ENCODE measurements at regions not wholly inside any gene's neighbourhood (a gene's known extent, or its start where the extent isn't known, plus 50 kb on each side); places are given as distances from the start of the nearest gene placed in this dataset.
"Not testable (repeated sequence)": the region's sequence is repeated elsewhere in the genome, so short reads cannot be mapped to it uniquely, and the experiment has no call there.

DNA sequence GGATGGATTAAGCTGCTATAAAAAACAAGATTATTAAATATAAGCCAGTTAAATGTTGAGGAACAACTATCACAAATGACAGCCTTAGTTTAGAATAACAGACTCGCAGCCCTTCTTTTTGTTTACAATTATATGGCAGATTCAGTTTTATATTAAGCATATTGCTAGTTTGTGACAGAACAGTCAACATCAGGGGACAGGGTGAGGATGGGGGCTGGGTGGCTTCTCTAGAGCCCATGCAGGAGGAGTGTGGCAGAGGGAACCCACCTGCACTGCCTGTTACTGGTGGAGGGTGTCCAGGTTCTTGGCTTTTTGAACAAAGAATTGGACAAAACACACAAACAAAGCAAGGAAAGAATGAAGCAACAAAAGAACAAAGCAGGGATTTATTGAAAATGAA is 799.7 kb downstream of the PRIM2 start:
- DNase-seq, result not testable (repeated sequence)

DNA sequence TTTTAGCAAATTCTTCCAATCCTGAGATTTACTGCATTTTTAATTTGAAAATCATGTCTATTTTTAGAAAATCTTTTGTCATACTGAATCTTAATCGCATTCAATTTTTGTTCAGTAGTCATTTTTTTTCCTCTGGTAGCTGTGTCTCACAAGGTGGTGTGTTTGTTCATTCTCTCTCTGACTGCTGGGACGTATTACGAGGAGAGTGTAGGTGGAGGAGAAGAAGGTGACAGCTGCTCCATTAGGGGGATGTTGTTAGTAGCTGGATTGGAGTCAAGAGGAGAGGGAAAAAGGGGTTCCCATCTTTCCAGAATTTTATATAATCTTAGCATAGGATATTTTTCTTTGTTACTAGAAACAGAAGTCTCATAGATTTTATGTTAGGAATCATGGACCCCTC is 804.2 kb downstream of the PRIM2 start:
- DNase-seq, result not testable (repeated sequence)

DNA sequence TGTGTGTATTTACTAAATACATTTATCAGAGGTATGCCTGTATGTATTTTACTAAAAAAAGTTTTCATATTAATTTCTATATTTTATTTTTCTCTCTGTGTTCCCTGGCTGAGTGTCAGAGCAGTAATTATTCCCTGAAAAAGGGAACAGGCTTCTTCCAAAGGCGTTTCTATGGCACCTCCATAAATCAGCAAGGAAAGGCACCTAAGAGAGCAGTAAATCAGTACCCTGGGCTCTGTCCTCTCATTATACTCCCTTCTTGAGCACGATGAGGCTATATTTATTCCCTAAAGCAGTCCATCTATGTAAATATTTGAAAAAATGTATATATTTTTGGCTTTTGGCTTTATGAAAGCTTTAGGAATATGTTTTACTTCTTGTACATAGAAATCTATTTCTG is 806.3 kb downstream of the PRIM2 start:
- not testable (repeated sequence) for DNase-seq

DNA sequence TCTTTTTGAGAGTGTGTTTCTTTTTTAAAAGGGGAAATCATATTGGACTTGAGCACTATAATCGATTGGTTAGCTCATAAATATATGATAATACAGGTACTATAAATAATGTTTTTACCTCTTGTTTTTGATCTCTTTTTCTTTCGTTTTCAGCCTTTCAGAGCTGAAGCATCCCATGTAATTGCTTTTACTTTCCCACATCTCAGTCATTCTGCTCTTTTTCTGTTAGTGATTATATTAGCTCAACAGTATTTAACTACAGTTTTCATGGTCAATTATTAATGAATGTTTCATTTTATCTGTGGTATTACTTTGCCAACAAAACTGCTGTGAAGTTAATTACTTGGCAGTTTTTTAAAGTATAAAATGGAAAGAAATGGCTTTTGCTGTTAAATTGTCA is 811.1 kb downstream of the PRIM2 start:
- DNase-seq, result not testable (repeated sequence)

DNA sequence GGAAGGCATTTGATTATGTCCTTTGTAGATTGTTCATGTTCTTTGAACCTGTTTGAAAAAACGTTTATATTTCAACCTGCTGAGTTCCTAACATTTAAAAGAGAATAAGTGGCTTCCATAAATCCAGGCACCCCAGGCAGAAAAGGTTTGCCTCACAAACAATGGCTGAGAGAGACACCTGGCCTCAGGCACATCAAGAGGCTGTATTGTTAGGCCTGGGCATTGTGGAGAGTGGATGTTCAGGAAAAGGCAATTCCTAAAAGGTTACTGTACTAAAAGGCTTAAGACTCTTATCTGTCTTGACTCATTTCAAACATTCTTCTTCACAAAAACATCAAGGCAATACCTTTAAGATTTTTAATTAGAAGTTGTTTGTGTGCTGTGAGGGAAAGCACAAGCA is 811.7 kb downstream of the PRIM2 start:
- not testable (repeated sequence) for DNase-seq

DNA sequence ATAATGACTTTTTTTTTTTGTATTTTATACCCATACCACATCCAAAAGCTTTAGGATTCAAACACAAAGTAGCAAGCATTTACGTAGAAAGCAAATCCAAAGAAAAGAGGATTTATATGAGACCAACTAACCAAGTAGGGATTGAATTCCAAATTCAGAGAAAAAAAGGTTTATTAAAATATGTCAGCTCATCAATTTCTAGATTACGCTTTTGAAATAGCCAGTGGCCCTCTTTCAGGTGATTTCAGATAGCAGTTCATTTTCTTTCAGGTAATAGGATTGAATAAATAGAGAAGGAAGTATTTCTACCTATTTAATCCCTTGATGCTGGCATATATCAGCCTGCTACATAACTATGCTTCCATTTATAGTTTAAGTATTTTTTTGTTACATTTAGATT is 822.3 kb downstream of the PRIM2 start:
- not testable (repeated sequence) for DNase-seq

DNA sequence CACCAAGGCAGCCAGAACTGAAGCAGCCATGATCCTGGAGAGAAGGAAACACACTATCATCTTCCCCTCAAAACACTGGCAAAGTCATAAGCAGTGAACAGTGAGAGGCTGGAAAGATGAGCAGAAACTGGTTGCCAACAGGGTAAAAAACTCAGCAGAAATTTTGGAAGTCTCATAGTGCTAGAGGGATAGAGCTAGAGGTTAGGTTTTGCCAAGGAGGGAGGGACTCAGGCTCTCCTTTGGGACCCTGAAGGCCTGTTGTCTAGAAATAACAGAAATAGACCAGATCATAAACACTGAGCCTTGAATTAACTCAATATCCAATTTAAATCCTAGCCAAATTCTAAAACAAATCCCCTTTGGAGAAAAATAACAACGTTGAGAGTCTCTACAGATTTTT is 853.6 kb downstream of the PRIM2 start:
- not testable (repeated sequence) for DNase-seq

DNA sequence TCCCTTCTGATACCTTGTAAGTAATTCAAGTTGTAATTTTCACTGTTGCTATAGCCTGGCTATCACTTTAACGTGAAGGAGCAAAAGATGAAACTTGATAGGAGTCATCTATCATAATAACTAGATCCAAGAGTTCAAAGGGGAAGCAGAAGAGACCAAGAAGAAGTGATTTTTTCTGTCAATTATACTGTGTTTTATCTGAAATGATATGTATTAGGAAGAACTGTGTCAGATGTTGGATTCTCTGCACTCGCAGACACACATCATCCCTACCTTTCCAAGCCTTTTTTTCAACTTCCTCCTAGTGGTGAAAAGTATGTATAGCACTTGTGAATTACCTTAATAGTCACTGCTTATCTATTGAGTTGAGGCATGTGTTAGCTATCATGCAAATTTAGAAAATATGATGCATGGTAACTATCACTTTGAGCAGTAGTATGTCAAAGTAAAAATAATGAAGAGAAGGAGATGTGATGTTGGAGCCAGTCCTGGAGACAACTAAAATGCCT is 864.2 kb downstream of the PRIM2 start:
- DNase-seq, result not testable (repeated sequence)

DNA sequence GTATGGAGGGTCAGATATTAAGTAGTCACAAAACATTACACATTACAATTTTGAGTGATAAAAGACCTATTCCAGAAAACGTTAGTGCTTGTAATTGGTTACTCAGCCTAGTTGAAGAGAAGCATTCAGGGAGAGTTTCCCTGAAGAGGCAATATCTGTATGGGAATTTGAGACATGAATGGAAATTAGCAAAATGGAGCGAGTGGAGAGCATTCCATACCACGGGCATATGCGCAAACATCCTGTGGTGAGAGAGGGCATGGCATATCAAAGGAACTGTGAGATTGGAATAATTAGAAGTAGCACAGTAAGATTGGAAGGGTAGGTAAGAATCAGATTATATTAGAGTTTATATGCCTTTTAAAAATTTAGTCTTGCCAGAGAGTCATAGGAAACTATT is 867.9 kb downstream of the PRIM2 start:
- DNase-seq, result not testable (repeated sequence)

DNA sequence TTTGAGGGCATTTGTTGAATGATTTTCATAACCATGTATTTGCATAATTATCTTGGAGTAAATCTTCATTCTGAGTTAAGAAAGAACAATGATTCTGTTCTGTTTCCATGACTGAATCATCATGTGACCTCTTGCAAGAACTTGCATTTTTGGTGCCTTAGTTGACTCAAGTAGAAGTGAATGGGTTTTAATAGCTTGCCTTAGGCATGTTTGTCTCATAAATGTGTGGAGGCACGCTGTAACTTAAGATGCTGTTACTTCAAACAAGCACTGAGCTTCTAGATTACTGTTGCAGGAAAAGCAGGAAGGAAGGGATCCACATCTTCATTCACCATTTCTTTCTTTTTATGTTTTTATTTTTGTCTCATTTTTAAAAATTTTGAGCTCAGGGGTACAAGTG is 875.8 kb downstream of the PRIM2 start:
- DNase-seq, result not testable (repeated sequence)

DNA sequence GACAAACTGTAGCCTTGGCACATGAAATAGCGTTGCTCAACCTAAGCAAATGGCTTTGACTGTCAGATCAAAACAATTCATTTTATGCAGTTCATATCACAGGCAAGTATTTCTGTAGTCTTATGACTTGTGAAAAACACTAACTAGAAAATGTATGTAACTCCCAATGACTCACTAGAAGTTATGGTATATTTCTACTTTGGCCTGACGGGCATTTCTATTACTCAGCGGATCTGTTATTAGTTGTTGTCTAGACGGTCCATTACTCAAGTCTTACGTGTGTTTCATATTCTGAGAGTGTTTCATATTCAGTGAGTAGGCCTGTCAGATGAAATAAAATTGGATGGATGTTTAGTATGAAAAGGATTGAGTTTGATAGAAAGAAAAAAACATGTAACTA is 880.9 kb downstream of the PRIM2 start:
- DNase-seq, result no peak

DNA sequence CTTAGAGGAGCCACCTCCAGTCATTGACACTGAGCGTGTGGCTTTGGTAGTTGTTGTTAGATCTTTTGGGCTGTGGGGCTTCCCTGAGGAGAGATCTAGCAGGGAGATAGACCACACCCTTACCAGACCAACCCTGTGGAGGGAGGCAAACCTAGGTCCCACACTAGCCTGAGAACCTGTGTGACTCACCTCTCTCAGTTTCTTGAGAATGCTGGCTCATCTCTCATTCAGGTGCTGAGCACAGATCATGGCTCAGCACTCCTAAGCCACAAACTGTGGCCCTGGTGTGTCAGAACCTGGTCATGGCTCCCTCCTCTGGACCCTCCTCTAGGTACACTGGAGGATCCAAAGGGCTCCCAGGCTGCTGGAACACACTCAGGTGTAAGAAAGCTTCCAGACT is 919.7 kb downstream of the PRIM2 start:
- DNase-seq, result not testable (repeated sequence)

DNA sequence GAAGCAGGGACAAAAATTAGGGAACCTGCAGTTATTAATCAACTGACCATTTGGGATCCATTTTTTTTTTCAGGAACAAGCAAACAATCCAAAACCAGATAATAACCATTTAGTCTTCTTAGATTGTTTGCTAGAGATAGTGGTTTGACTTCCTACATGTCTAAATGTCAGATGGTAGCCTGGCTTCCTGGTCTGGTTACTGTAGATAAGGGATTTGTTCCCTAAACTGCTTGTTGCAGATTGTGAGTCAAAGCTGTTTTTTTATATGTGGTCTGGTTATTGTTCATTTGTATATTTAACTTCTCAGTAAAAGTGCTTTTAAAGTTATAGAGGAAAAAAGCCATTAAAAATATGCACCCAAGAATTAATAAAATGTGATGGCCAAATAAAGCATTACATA is 921.0 kb downstream of the PRIM2 start:
- DNase-seq, result not testable (repeated sequence)

DNA sequence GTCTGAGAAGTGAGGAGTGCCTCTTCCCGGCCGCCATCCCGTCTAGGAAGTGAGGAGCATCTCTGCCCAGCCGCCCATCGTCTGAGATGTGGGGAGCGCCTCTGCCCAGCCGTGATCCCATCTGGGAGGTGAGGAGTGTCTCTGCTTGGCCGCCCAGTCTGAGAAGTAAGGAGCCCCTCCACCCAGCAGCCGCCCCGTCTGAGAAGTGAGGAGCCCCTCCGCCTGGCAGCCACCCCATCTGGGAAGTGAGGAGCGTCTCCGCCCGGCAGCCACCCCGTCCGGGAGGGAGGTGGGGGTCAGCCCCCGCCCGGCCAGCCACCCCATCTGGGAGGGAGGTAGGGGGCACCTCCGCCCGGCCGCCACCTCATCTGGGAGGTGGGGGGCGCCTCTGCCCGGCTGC is 940.2 kb downstream of the PRIM2 start:
- not testable (repeated sequence) for DNase-seq

DNA sequence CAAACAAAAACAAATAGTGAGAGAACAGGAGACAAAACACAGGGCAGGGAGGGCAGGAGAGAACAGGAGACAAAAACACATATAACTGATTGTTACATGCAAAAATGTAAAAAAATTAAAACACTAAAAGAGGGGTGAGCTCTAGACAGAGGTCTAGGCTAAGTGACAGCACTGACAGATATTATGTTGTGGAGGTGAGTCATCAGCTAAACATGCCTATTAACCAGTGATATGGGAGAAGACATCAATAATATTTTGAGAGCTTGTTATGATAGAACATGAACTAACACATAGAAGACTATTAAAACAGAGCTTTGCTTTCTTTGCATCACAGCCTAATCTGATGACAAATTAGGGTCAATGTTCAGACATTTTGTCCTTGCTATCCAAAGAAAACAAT is 972.7 kb downstream of the PRIM2 start:
- no peak for DNase-seq

DNA sequence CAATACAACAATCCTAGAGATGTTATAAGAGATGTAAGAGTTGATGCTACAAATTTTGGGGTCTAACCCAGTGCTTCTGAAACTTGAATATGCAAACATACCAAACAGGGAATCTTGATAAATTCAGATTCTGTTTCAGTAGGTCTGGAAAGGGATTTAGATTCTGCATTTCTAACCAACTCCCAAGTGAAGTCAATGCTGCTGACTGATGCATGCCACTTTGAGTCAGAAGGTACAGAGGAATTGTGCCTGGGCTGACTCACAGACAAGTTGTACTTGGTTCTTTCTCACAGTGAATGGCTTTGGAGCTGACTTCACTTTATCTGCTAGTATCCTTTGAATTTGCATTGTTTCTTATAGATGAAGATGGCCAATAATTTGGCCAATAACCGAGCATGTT is 973.9 kb downstream of the PRIM2 start:
- DNase-seq, result not testable (repeated sequence)

DNA sequence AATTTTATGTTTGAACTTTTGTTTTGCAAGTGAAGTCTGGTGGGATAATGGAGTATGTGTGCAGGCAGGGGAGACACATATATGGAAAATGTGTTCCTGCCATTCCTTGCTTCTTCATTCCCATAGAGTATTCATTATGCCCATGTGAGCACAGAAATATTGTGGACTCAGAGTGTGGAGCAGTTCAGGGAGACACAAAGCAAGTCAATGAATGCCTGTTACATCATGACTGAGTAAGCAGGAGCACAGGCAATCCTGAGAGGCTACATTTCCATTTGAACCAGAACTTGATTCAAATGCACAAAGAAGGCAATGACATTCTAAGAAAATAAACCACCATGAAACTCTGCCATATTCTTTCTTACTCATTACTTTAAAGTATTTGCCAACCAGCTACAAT is 990.5 kb downstream of the PRIM2 start:
- not testable (repeated sequence) for DNase-seq

DNA sequence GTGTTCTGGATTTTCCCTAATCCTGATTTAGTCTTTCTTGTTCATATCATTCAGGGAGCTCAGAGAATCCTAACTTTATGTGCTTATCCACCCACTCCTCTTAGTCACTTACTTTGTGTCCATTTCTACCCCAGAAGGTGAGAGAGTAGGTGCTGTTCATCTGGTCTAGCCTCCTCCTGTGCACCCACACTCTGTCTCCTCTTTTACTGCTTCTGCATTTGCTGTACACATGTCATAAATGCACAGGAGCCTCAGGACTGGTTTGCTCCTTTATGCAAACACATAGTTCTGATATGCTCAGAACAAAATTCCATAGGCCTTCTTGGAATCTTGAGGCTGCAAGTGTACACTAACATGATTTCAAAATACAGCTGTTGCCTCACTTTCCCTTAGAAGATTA is 1014.7 kb downstream of the PRIM2 start:
- DNase-seq, result not testable (repeated sequence)

DNA sequence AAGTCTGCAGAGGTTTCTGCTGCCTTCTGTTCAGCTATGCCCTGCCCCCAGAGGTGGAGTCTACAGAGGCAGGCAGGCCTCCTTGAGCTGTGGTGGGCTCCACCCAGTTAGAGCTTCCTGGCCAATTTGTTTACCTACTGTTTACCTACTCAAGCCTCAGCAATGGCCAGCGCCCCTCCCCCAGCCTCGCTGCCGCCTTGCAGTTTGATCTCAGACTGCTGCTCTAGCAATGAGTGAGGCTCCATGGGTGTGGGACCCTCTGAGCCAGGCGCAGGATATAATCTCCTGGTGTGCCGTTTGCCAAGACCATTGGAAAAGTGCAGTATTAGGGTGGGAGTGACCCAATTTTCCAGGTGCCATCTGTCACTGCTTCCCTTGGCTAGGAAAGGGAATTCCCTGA is 1024.9 kb downstream of the PRIM2 start:
- DNase-seq, result not testable (repeated sequence)

DNA sequence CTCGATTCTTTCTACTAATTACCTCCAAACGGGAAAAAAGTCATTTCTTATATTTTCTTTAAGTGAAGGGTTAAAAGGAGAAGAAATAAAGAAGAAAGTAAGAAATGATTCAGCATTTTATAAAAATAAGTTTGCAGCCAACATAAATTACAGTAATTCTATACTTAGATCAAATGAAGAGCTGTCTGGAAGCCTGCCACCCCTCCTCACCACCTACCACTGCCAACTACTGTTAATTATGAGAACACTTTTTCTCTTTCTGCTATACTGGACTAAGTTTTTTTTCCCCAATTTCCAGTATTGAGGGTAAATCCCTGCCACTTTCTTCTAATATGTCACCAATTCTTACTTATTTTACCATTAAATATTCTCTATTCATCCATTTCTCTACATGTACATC is 1030.1 kb downstream of the PRIM2 start:
- DNase-seq, result not testable (repeated sequence)

DNA sequence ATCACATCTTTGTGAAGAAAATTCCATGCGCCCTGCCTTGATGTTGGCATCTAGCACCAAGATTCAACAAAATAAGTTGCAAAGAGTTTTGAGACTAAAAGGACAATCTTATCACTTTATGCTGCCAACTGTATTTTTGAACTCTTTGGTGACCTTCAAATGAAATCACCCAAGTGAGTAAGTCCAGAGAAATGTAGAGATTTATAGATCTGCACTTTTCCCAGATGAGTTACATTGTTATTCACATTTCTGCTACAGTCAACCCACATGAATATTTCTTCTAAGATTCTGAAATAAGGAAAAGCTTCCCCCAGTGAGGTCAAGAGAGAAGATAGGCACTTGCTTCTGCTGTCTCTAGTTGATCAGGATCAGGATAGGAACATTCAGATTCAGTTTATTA is 1034.2 kb downstream of the PRIM2 start:
- not testable (repeated sequence) for DNase-seq

DNA sequence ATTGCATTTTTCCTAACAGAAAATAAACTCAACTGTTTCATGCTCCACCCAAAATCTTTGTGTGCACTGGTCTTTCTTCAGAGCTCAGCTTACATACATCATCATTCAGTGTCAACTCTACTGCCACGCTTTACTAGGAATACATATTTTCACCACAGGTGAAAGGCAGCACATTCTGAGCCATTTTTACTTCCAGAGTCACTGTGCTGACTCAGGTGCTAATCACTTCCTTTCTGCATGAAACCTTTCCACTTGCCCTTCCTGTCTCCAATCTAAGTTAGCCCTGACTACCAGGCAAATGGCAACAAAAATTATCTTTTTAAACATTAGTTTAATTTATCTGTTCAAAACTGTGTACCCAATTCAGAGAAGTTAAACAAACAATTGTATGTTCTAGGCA is 1041.0 kb downstream of the PRIM2 start:
- DNase-seq, result not testable (repeated sequence)

DNA sequence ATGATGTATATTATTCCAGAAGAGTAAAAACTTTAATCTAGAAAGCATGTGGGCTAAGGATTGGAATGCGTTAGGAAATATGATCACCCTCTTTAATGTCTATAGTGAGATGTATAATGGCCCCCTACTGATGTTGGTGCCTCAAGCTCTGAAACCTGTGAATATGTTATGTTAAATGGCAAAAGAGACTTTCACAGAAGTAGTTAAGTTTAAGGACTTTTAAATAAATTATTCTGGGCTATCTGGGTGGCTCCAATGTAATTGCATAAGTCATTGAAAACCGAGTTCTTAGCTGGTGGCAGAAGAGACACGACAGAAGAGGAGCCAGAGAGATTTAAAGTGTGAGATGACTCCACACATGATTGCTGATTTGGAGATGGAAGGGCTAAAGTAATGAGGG is 1048.4 kb downstream of the PRIM2 start:
- not testable (repeated sequence) for DNase-seq

DNA sequence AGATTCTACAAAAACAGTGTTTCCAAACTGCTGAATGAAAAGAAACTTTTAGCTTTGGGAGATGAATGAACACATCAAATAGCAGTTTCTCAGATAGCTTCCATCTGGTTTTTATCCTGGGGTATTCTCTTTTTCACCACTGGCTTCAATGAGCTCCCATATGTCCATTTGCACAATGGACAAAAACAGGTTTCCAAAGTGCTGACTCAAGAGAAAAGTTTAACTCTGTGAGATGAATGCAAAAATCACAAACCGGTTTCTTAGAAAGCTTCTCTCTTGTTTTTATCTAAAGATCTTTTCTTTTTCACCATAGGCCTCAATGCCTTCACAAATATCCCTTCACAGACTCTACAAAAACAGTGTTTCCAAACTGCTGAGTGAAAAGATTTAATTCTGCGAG is 1089.2 kb downstream of the PRIM2 start:
- not testable (repeated sequence) for DNase-seq

DNA sequence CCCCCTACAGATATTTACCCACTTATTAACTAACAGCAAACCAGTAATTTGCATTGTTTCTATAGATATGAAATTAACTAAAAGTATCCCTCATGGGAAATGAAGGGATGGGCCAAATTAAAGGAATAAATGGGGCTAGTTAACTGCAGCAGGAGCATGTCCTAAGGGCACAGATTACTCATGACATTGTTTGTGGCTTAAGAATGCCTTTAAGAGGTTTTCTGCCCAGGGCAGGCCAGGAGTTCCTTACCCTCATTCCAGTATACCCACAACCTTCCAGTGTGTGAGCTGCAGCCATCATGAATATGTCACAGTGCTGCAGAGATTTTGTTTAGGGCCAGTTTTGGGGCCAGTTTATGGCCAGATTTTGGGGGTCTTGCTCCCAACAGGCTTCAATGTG is 1101.9 kb downstream of the PRIM2 start:
- DNase-seq, result no peak
